Neural cell (in vitro differentiated cells): ENCODE measurements at regions not wholly inside any gene's neighbourhood (a gene's known extent, or its start where the extent isn't known, plus 50 kb on each side); places are given as distances from the start of the nearest gene placed in this dataset.

Experiments used
- H2AFZ ChIP-seq: fragments of 200-600, 300-800 bp; sonication (generic), shearing (Covaris generic); 2 replicates; pipeline ENCODE4 v1.6.0; 2014; ENCODE audit warnings: low read depth, mild to moderate bottlenecking, antibody characterized with exemption, low read length, moderate library complexity
- H3F3A ChIP-seq: fragments of 200-600 bp; shearing (Covaris generic); 2 replicates; pipeline ENCODE4 v1.6.1; 2016; ENCODE audit warnings: mild to moderate bottlenecking, moderate library complexity, mixed read lengths, antibody characterized with exemption, low read length; ENCODE audit not compliant: insufficient read depth, poor library complexity, severe bottlenecking
- H3K27ac ChIP-seq: fragments of 200-600, 300-800 bp; sonication (generic), shearing (Covaris generic); 2 replicates; pipeline ENCODE4 v1.5.1; 2014; ENCODE audit warnings: mild to moderate bottlenecking, low read length, moderate library complexity
- H3K27me3 ChIP-seq: fragments of 300-800, 200-600 bp; sonication (generic), shearing (Covaris generic); 2 replicates; pipeline ENCODE4 v1.6.0; 2014; ENCODE audit warnings: mild to moderate bottlenecking, low read depth, low read length, moderate library complexity; ENCODE audit not compliant: insufficient read depth
- H3K36me3 ChIP-seq: fragments of 300-800, 200-600 bp; sonication (generic), shearing (Covaris generic); 2 replicates; pipeline ENCODE4 v1.5.1; 2014; ENCODE audit warnings: mild to moderate bottlenecking, antibody characterized with exemption, low read length, moderate library complexity; ENCODE audit not compliant: insufficient read depth
- H3K4me2 ChIP-seq: fragments of 300-800, 200-600 bp; sonication (generic), shearing (Covaris generic); 2 replicates; pipeline ENCODE4 v1.6.0; 2014; ENCODE audit warnings: mild to moderate bottlenecking, low read length
- H3K4me3 ChIP-seq: fragments of 300-800, 200-600 bp; sonication (generic), shearing (Covaris generic); 2 replicates; pipeline ENCODE4 v1.5.1; 2014; ENCODE audit warnings: mild to moderate bottlenecking, low read length, moderate library complexity
- H3K79me2 ChIP-seq: fragments of 200-600 bp; shearing (Covaris generic); replicated peaks from 2 replicates; pipeline ENCODE4 v1.6.0; 2014; ENCODE audit warnings: mild to moderate bottlenecking, low read length, moderate library complexity; ENCODE audit not compliant: insufficient read depth
- H3K9ac ChIP-seq: fragments of 300-800, 200-600 bp; sonication (generic), shearing (Covaris generic); 2 replicates; pipeline ENCODE4 v1.6.1; 2016; ENCODE audit warnings: mild to moderate bottlenecking, low read length, mixed read lengths
- H3K9me2 ChIP-seq: fragments of 200-600 bp; shearing (Covaris generic); 2 replicates; pipeline ENCODE4 v1.6.1; 2016; ENCODE audit warnings: mild to moderate bottlenecking, low read length, mixed read lengths; ENCODE audit not compliant: insufficient read depth
- H3K9me3 ChIP-seq: fragments of 200-600, 300-800 bp; sonication (generic), shearing (Covaris generic); 2 replicates; pipeline ENCODE4 v1.6.1; 2016; ENCODE audit warnings: mild to moderate bottlenecking, mixed run types, low read length, moderate library complexity, mixed read lengths
- H4K20me1 ChIP-seq: fragments of 200-600 bp; shearing (Covaris generic); 2 replicates; pipeline ENCODE4 v1.6.1; 2016; ENCODE audit warnings: mild to moderate bottlenecking, mixed run types; ENCODE audit not compliant: insufficient read depth
- EP300 ChIP-seq: fragments of 450-650 bp; conservative IDR thresholded peaks from 2 replicates; pipeline ENCODE4 v1.6.1; 2014; ENCODE audit warnings: antibody characterized with exemption, mild to moderate bottlenecking, moderate library complexity; ENCODE audit not compliant: poor library complexity, severe bottlenecking
- EZH2 ChIP-seq: fragments of 200-600, 300-800 bp; shearing (Covaris generic), sonication (generic); IDR thresholded peaks from 2 replicates; pipeline ENCODE4 v1.6.1; 2014; ENCODE audit warnings: antibody characterized with exemption, low read length, borderline replicate concordance, mild to moderate bottlenecking; ENCODE audit not compliant: insufficient read depth, poor library complexity, severe bottlenecking
- MXI1 ChIP-seq: fragments of 450-650 bp; conservative IDR thresholded peaks from 2 replicates; pipeline ENCODE4 v1.6.1; 2014; ENCODE audit warnings: antibody characterized with exemption, mild to moderate bottlenecking; ENCODE audit not compliant: poor library complexity, severe bottlenecking
- POLR2AphosphoS5 ChIP-seq: IDR thresholded peaks from 2 replicates; pipeline ENCODE4 v1.6.1; 2012
- RAD21 ChIP-seq: fragments of 450-650 bp; conservative IDR thresholded peaks from 2 replicates; pipeline ENCODE4 v1.6.1; 2014; ENCODE audit warnings: antibody characterized with exemption, mild to moderate bottlenecking, moderate library complexity
- SMC3 ChIP-seq: fragments of 450-650 bp; conservative IDR thresholded peaks from 2 replicates; pipeline ENCODE4 v1.6.1; 2014; ENCODE audit warnings: antibody characterized with exemption, mild to moderate bottlenecking, moderate library complexity; ENCODE audit not compliant: poor library complexity
- TAF1 ChIP-seq: IDR thresholded peaks from 2 replicates; pipeline ENCODE4 v1.6.1; 2012; ENCODE audit warnings: low read depth
- TF ChIP-seq, protein P1 (sequence below): fragments of 450-650 bp; IDR thresholded peaks from 2 replicates; pipeline ENCODE4 v1.5.1; 2014; ENCODE audit warnings: antibody characterized with exemption, mild to moderate bottlenecking, moderate library complexity; ENCODE audit not compliant: poor library complexity, severe bottlenecking
- TF ChIP-seq, protein P2 (sequence below): IDR thresholded peaks from 2 replicates; pipeline ENCODE4 v1.6.1; 2012; ENCODE audit warnings: borderline replicate concordance

DNA sequence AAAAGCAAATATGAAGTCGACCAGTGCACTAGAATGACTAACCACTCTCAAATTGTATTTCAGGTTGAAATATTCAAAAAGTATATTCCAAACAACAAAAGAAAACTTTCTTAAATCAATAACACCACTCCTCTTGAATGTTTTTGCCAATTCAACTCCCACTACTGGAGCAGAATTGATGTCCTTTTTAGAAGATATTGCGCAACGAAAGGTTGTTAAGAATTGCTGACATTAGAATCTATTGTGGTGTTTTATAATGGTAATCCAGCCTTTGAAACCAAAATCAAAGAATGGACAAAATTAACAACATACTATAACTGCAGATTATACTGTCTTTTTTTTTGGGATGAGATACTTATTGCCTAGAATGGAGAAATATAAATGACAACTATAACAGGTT lies 331.3 kb downstream of the GRXCR1 start:
- Histone ChIP-seq H3K36me3 (no peaks in the 10 kb centered on the region), H3K4me3 (no peak overlapping the region), H3K9me2 (no peaks in the 10 kb centered on the region), H3K79me2 (no peaks in the 10 kb centered on the region), H3K4me2 (no peak overlapping the region), H3K27me3 (no peaks in the 10 kb centered on the region), H2AFZ (no peak overlapping the region), H3K9ac (no peak overlapping the region), H4K20me1 (no peaks in the 10 kb centered on the region), H3F3A (no peaks in the 10 kb centered on the region), H3K27ac (no peak overlapping the region), H3K9me3 (no peaks in the 10 kb centered on the region)
- TF ChIP-seq TAF1 = no peak
- TF ChIP-seq, protein P1, sequence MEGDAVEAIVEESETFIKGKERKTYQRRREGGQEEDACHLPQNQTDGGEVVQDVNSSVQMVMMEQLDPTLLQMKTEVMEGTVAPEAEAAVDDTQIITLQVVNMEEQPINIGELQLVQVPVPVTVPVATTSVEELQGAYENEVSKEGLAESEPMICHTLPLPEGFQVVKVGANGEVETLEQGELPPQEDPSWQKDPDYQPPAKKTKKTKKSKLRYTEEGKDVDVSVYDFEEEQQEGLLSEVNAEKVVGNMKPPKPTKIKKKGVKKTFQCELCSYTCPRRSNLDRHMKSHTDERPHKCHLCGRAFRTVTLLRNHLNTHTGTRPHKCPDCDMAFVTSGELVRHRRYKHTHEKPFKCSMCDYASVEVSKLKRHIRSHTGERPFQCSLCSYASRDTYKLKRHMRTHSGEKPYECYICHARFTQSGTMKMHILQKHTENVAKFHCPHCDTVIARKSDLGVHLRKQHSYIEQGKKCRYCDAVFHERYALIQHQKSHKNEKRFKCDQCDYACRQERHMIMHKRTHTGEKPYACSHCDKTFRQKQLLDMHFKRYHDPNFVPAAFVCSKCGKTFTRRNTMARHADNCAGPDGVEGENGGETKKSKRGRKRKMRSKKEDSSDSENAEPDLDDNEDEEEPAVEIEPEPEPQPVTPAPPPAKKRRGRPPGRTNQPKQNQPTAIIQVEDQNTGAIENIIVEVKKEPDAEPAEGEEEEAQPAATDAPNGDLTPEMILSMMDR = no peak
- no peak for TF ChIP-seq POLR2AphosphoS5
- TF ChIP-seq RAD21 = no peak
- TF ChIP-seq SMC3 = no peak
- TF ChIP-seq EP300 = no peak
- no peak for TF ChIP-seq MXI1
- TF ChIP-seq EZH2 = no peak

DNA sequence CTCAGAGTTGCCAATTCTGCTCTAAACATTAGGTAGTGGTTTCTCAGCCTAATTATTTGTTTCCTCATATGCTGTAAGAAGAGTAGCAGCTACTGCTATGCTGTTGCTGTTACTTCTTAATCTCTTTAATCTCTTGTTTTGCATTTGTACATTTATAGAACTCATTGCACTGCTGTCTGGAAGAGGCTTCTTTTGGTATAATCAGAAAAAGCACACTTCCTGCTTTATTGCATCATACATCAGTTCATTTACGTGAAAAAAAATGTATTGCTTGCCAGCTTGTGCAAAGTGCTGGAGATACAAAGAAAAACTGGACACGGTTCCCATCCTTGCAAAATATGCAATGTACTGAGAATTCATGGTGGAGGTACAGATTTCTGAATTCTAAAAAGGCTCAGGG lies 332.0 kb downstream of the GRXCR1 start:
- Histone ChIP-seq H4K20me1 (no peaks in the 10 kb centered on the region), H3K36me3 (no peaks in the 10 kb centered on the region), H3F3A (no peaks in the 10 kb centered on the region), H3K27me3 (no peaks in the 10 kb centered on the region), H3K27ac (no peak overlapping the region), H3K9ac (no peak overlapping the region), H3K79me2 (no peaks in the 10 kb centered on the region), H3K9me3 (no peaks in the 10 kb centered on the region), H3K4me3 (no peak overlapping the region), H3K4me2 (no peak overlapping the region), H3K9me2 (no peaks in the 10 kb centered on the region), H2AFZ (no peak overlapping the region)
- TF ChIP-seq POLR2AphosphoS5 = no peak

DNA sequence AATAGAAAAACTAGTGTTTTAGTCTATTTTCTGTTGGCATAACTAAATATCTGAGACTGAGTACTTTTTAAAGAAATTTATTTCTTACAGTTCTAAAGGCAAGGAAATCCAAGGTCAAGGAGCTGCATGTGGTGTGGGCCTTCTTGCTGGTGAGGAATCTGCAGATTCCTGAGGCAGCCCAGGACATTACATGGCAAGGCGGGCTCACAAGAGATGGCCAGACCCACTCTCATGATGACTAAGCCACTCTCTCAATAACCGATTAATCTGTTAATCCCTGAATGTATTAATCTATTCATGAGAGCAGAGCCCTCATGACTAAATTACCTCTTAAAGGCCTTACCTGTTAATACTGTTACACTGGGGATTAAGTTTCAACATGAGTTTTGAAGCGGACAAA lies 340.8 kb downstream of the GRXCR1 start:
- Histone ChIP-seq H3K36me3 (no peaks in the 10 kb centered on the region), H3K79me2 (no peaks in the 10 kb centered on the region), H3K9me3 (no peaks in the 10 kb centered on the region), H3K9ac (no peak overlapping the region), H3K27me3 (no peaks in the 10 kb centered on the region), H4K20me1 (no peaks in the 10 kb centered on the region), H2AFZ (no peak overlapping the region), H3K4me3 (no peak overlapping the region), H3K27ac (no peak overlapping the region), H3K9me2 (no peaks in the 10 kb centered on the region), H3K4me2 (no peak overlapping the region), H3F3A (no peaks in the 10 kb centered on the region)
- TF ChIP-seq TAF1 = no peak
- TF ChIP-seq EP300 = no peak
- TF ChIP-seq EZH2 = no peak
- TF ChIP-seq, protein P2, sequence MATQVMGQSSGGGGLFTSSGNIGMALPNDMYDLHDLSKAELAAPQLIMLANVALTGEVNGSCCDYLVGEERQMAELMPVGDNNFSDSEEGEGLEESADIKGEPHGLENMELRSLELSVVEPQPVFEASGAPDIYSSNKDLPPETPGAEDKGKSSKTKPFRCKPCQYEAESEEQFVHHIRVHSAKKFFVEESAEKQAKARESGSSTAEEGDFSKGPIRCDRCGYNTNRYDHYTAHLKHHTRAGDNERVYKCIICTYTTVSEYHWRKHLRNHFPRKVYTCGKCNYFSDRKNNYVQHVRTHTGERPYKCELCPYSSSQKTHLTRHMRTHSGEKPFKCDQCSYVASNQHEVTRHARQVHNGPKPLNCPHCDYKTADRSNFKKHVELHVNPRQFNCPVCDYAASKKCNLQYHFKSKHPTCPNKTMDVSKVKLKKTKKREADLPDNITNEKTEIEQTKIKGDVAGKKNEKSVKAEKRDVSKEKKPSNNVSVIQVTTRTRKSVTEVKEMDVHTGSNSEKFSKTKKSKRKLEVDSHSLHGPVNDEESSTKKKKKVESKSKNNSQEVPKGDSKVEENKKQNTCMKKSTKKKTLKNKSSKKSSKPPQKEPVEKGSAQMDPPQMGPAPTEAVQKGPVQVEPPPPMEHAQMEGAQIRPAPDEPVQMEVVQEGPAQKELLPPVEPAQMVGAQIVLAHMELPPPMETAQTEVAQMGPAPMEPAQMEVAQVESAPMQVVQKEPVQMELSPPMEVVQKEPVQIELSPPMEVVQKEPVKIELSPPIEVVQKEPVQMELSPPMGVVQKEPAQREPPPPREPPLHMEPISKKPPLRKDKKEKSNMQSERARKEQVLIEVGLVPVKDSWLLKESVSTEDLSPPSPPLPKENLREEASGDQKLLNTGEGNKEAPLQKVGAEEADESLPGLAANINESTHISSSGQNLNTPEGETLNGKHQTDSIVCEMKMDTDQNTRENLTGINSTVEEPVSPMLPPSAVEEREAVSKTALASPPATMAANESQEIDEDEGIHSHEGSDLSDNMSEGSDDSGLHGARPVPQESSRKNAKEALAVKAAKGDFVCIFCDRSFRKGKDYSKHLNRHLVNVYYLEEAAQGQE = no peak
- TF ChIP-seq, protein P1 = no peak
- no peak for TF ChIP-seq POLR2AphosphoS5
- no peak for TF ChIP-seq MXI1
- TF ChIP-seq RAD21 = no peak
- TF ChIP-seq SMC3 = no peak
